Testis (tissue), 2 donors: ENCODE measurements at regions not wholly inside any gene's neighbourhood (a gene's known extent, or its start where the extent isn't known, plus 50 kb on each side); places are given as distances from the start of the nearest gene placed in this dataset.

Experiments used
- DNase-seq: peaks from one replicate; pipeline ENCODE4 v3.0.0-alpha.2; 2019
- H3K27ac ChIP-seq, 2 donors: fragments of 200-600 bp; sonication (generic); one replicate each; pipeline ENCODE4 v1.5.1; 2019
- H3K27me3 ChIP-seq: fragments of 200-600 bp; sonication (generic); one replicate; pipeline ENCODE4 v1.5.1; 2019
- H3K36me3 ChIP-seq: fragments of 200-600 bp; sonication (generic); one replicate; pipeline ENCODE4 v1.5.1; 2017; ENCODE audit warnings: low read depth; ENCODE audit errors: missing control alignments
- H3K4me1 ChIP-seq: fragments of 200-600 bp; sonication (generic); one replicate; pipeline ENCODE4 v1.5.1; 2019
- H3K4me3 ChIP-seq, 2 donors: fragments of 200-600 bp; sonication (generic); one replicate each; pipeline ENCODE4 v1.5.1; 2017 to 2019
- H3K9me3 ChIP-seq: fragments of 200-600 bp; sonication (generic); one replicate; pipeline ENCODE4 v1.5.1; 2017
- POLR2A ChIP-seq: fragments of 450-650 bp; IDR thresholded peaks from one replicate; pipeline ENCODE4 v1.6.1; 2017; ENCODE audit warnings: antibody characterized with exemption, mild to moderate bottlenecking, moderate library complexity
- WGBS, 2 donors: methylation state at CpG; one replicate each; pipeline ENCODE4 v1.1.5; 2018; 5-methylcytosine and 5-hydroxymethylcytosine counted together
- intact Hi-C: fragments of 100-400 bp; cut with DNase I; formaldehyde crosslinking; loops from one replicate; pipeline ENCODE4 v1.15.1; 2023; ENCODE audit warnings: low total_unique reads
- TF ChIP-seq, protein P1 (sequence below), 3 experiments: fragments of 450-650 bp in 2 of 3; fragments of 200-600 bp in 1 of 3; sonication (generic) in 1 of 3; IDR thresholded peaks; one replicate each; pipeline ENCODE4 v1.5.1; 2016 to 2019; ENCODE audit warnings: antibody characterized with exemption in 3 of 3, mild to moderate bottlenecking in 2 of 3, moderate library complexity in 1 of 3

DNA sequence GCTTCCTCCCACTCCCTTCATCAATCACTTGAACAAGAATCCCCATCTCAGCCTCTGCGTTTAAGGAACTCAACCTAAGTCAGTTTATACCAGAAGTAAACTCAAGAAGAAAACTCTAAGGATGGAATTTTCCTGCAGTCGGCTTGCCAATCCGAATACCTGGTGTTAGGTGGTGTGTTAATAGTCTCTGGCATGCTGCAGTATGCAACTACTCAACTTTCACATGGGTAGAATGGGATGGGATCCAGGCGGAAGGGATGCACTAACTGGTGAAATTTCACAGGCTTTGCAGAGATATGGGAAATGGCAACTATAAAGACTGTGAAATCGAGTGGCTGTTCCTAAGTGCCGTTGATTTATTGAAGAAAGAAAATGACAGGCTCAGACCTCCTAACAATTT lies 560.6 kb downstream of the TLE1 start:
- Histone ChIP-seq H3K4me3 (no peak overlapping the region), H3K36me3 (no peaks in the 10 kb centered on the region), H3K27ac (no peak overlapping the region), H3K27me3 (no peaks in the 10 kb centered on the region), H3K4me1 (no peaks in the 10 kb centered on the region), H3K9me3 (no peaks in the 10 kb centered on the region)
- TF ChIP-seq POLR2A, result no peak
- TF ChIP-seq, protein P1, sequence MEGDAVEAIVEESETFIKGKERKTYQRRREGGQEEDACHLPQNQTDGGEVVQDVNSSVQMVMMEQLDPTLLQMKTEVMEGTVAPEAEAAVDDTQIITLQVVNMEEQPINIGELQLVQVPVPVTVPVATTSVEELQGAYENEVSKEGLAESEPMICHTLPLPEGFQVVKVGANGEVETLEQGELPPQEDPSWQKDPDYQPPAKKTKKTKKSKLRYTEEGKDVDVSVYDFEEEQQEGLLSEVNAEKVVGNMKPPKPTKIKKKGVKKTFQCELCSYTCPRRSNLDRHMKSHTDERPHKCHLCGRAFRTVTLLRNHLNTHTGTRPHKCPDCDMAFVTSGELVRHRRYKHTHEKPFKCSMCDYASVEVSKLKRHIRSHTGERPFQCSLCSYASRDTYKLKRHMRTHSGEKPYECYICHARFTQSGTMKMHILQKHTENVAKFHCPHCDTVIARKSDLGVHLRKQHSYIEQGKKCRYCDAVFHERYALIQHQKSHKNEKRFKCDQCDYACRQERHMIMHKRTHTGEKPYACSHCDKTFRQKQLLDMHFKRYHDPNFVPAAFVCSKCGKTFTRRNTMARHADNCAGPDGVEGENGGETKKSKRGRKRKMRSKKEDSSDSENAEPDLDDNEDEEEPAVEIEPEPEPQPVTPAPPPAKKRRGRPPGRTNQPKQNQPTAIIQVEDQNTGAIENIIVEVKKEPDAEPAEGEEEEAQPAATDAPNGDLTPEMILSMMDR (IDR thresholded peaks at IDR 0.05), result no peak
- 84 to 86% methylated on average over 6 of the region's 6 CpGs for WGBS, 2 donors
- no peak for DNase-seq
- intact Hi-C loops, result no loop called here

DNA sequence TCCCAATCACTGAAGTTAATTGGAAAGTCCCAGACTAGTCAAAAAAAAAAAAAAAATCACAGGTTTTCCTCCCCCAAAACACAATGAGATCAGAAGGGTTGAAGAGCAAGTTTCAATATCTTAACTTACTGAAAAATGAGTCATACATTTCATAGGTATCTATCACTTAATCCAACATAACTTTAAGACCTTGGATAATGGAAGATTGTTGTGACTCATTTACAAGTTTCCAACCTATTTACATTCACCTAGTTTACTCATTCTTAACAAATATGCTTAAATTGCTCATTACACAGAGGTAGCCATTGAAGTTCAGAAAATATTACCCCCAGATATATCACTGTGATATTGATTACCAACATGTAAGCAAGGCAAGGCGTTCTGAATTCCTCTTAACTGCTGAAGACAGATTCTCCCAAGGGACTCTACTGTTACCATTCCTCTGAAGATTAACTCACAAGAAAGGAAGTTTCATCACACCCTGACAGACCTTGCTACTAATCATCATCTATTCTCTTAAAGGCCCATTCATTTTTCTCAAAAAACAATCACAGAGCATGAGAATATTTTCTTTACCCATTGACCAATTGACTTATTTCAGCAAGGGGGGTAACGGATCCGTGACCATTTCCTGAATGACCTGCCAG lies 563.8 kb downstream of the TLE1 start:
- intact Hi-C loops, result no loop called here
- Histone ChIP-seq H3K27ac (no peak overlapping the region), H3K36me3 (no peaks in the 10 kb centered on the region), H3K4me1 (no peaks in the 10 kb centered on the region), H3K9me3 (no peaks in the 10 kb centered on the region), H3K4me3 (no peak overlapping the region), H3K27me3 (no peaks in the 10 kb centered on the region)
- TF ChIP-seq POLR2A, result no peak
- TF ChIP-seq, protein P1 (IDR thresholded peaks at IDR 0.05), result no peak
- 85 to 88% methylated on average over 3 of the region's 3 CpGs for WGBS, 2 donors
- DNase-seq, result no peak

DNA sequence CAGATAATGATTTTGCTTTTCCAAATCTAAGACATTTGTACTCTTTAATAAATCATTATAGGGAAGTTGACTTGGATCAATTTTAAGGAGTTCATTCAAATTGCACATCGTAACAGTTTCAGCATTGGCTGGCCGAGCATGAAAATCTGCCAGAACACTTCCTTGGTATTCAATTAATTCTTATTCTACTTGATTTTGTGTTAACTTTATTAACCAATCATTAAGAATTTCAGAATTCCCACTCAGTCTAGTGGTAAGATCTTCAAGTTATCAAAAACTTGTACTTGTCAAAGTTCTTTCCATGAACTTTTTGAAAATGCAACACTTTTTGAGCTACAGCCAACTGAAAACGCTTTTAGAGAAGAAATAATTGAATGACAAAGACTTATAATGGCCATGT lies 565.8 kb downstream of the TLE1 start:
- Histone ChIP-seq H3K4me1 (no peaks in the 10 kb centered on the region), H3K27me3 (no peaks in the 10 kb centered on the region), H3K9me3 (no peaks in the 10 kb centered on the region), H3K27ac (no peak overlapping the region), H3K4me3 (no peak overlapping the region), H3K36me3 (no peaks in the 10 kb centered on the region)
- intact Hi-C loops, result no loop called here
- no peak for DNase-seq
- TF ChIP-seq, protein P1 (IDR thresholded peaks at IDR 0.05), result no peak
- no peak for TF ChIP-seq POLR2A
- WGBS, 2 donors, result 83% methylated on average over 3 of the region's 3 CpGs

DNA sequence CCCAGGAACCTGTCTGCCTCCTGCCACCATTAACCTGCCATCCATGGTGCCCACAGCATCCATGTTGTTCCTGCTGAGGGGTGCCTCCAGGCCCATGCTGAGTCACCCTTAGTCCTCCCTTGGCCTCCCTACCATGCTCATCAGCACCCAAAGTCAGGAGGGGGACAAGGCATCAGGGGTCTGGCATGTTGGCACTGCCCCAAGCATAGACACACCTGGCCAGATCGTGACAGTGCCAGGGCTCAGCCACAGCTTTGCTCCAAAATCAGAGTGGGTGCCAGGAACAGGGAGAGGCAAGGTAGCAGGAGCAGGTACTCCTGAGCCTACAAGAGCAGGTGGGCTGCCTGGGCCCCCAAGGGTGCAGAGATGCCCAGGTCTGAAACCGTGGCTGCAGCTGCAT lies 566.6 kb downstream of the TLE1 start:
- Histone ChIP-seq H3K27me3 (no peaks in the 10 kb centered on the region), H3K27ac (no peak overlapping the region), H3K4me1 (no peaks in the 10 kb centered on the region), H3K9me3 (no peaks in the 10 kb centered on the region), H3K4me3 (no peak overlapping the region), H3K36me3 (no peaks in the 10 kb centered on the region)
- DNase-seq, result no peak
- intact Hi-C loops, result no loop called here
- WGBS, 2 donors, result 67 to 83% methylated on average over 1 of the region's 2 CpGs
- TF ChIP-seq POLR2A, result no peak
- TF ChIP-seq, protein P1 (IDR thresholded peaks at IDR 0.05), result no peak

DNA sequence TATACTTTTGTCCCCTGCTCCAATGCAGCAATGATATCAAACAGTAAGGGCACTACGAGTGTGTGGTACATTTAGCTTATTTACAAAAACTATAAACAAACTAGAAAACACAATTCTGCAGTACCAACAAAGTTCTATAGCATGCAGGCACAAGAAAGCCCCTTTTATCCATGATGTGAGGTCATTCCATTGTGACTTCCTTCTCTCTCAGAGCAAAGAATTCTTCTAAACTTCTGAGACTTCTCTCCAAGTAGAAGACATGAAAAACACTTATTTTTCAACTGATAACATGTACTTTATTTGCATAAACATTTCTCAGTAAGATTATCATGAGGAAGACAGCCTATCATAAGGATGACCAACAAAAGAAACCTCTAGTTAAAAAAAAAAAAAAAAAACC lies 569.8 kb downstream of the TLE1 start:
- intact Hi-C loops, result no loop called here
- H3K9me3 ChIP-seq, result no peaks in the 10 kb centered on the region
- no peaks in the 10 kb centered on the region for H3K36me3 ChIP-seq
- no peaks in the 10 kb centered on the region for H3K4me1 ChIP-seq
- no peaks in the 10 kb centered on the region for H3K27me3 ChIP-seq
- no peak overlapping the region for H3K27ac ChIP-seq
- TF ChIP-seq, protein P1 (IDR thresholded peaks at IDR 0.05), result no peak
- TF ChIP-seq POLR2A, result no peak
- DNase-seq, result no peak
- H3K4me3 ChIP-seq, result no peak overlapping the region
- 86 to 90% methylated on average over 1 of the region's 1 CpG for WGBS, 2 donors
